ENCODE measurements at regions not wholly inside any gene's neighbourhood (a gene's known extent, or its start where the extent isn't known, plus 50 kb on each side); places are given as distances from the start of the nearest gene placed in this dataset.

GRCh38 chr16:76059701-76060100, 217.5 kb upstream of the CNTNAP4 start:
- TF ChIP-seq FOXP2 (optimal IDR thresholded peaks at IDR 0.05; ENCODE audit: borderline replicate concordance, extremely low read depth, extremely low read length, insufficient read depth): no peak
- no peak for TF ChIP-seq REST (IDR thresholded peaks at IDR 0.05; ENCODE audit: insufficient read depth in 1 of 2, low read depth in 2 of 2, low read length in 2 of 2)
- TF ChIP-seq TAF1 (IDR thresholded peaks at IDR 0.05; ENCODE audit: borderline replicate concordance, insufficient read depth, low read length): no peak
- TF ChIP-seq SIN3A (IDR thresholded peaks at IDR 0.05; ENCODE audit: borderline replicate concordance, insufficient read depth, low read length): no peak
- TF ChIP-seq POLR2AphosphoS5 (IDR thresholded peaks at IDR 0.05; ENCODE audit: low read depth, low read length): no peak

GRCh38 chr16:76071690-76072089, 205.5 kb upstream of the CNTNAP4 start:
- TF ChIP-seq REST (IDR thresholded peaks at IDR 0.05; ENCODE audit: insufficient read depth in 1 of 2, low read depth in 2 of 2, low read length in 2 of 2): no peak
- TF ChIP-seq POLR2AphosphoS5 (IDR thresholded peaks at IDR 0.05; ENCODE audit: low read depth, low read length): no peak
- TF ChIP-seq SIN3A (IDR thresholded peaks at IDR 0.05; ENCODE audit: borderline replicate concordance, insufficient read depth, low read length): no peak
- no peak for TF ChIP-seq TAF1 (IDR thresholded peaks at IDR 0.05; ENCODE audit: borderline replicate concordance, insufficient read depth, low read length)
- TF ChIP-seq FOXP2 (optimal IDR thresholded peaks at IDR 0.05; ENCODE audit: borderline replicate concordance, extremely low read depth, extremely low read length, insufficient read depth): no peak

- TF ChIP-seq SIN3A (IDR thresholded peaks at IDR 0.05; ENCODE audit: borderline replicate concordance, insufficient read depth, low read length) (no peak), FOXP2 (optimal IDR thresholded peaks at IDR 0.05; ENCODE audit: borderline replicate concordance, extremely low read depth, extremely low read length, insufficient read depth) (no peak), TAF1 (IDR thresholded peaks at IDR 0.05; ENCODE audit: borderline replicate concordance, insufficient read depth, low read length) (no peak), POLR2AphosphoS5 (IDR thresholded peaks at IDR 0.05; ENCODE audit: low read depth, low read length) (no peak), REST (IDR thresholded peaks at IDR 0.05; ENCODE audit: insufficient read depth in 1 of 2, low read depth in 2 of 2, low read length in 2 of 2) (no peak)
Measured at GRCh38 chr16:76081967-76082366, 195.2 kb upstream of the CNTNAP4 start.

- TF ChIP-seq FOXP2 (optimal IDR thresholded peaks at IDR 0.05; ENCODE audit: borderline replicate concordance, extremely low read depth, extremely low read length, insufficient read depth): no peak
- no peak for TF ChIP-seq REST (IDR thresholded peaks at IDR 0.05; ENCODE audit: insufficient read depth in 1 of 2, low read depth in 2 of 2, low read length in 2 of 2)
- TF ChIP-seq POLR2AphosphoS5 (IDR thresholded peaks at IDR 0.05; ENCODE audit: low read depth, low read length): no peak
- no peak for TF ChIP-seq TAF1 (IDR thresholded peaks at IDR 0.05; ENCODE audit: borderline replicate concordance, insufficient read depth, low read length)
- TF ChIP-seq SIN3A (IDR thresholded peaks at IDR 0.05; ENCODE audit: borderline replicate concordance, insufficient read depth, low read length): no peak
Measured at GRCh38 chr16:76106647-76107046, 170.6 kb upstream of the CNTNAP4 start.

- TF ChIP-seq TAF1 (IDR thresholded peaks at IDR 0.05; ENCODE audit: borderline replicate concordance, insufficient read depth, low read length) (no peak), POLR2AphosphoS5 (IDR thresholded peaks at IDR 0.05; ENCODE audit: low read depth, low read length) (no peak), REST (IDR thresholded peaks at IDR 0.05; ENCODE audit: insufficient read depth in 1 of 2, low read depth in 2 of 2, low read length in 2 of 2) (no peak), FOXP2 (optimal IDR thresholded peaks at IDR 0.05; ENCODE audit: borderline replicate concordance, extremely low read depth, extremely low read length, insufficient read depth) (no peak), SIN3A (IDR thresholded peaks at IDR 0.05; ENCODE audit: borderline replicate concordance, insufficient read depth, low read length) (no peak)
Measured at GRCh38 chr16:76108460-76108859, 168.7 kb upstream of the CNTNAP4 start.

All from PFSK-1 (cell line).